Right ventricle myocardium superior (tissue), 1 donor: ENCODE measurements at regions not wholly inside any gene's neighbourhood (a gene's known extent, or its start where the extent isn't known, plus 50 kb on each side); places are given as distances from the start of the nearest gene placed in this dataset.
"Not testable (repeated sequence)": the region's sequence is repeated elsewhere in the genome, so short reads cannot be mapped to it uniquely, and the experiment has no call there.

Source experiments
- ATAC-seq: fragments of 200-7000 bp; cut with Tn5 transposase; one replicate; pipeline ENCODE4 v1.9.1; 2020; ENCODE audit warnings: mild to moderate bottlenecking; ENCODE audit not compliant: poor library complexity
- DNase-seq: peaks from one replicate; pipeline ENCODE4 v3.0.0-alpha.2; 2020
- intact Hi-C: fragments of 100-400 bp; cut with DNase I; formaldehyde crosslinking; loops from one replicate; pipeline ENCODE4 v1.11.2; 2022
- donor health status: DM: no; HTN: yes; CAD: no; lungs with severe emphysema.

- DNase-seq, result no peak
- intact Hi-C loops, result no loop called here
- no peak for ATAC-seq
These were observed 1157.9 kb upstream of the LRRTM1 start for GRCh38 chr2:81462420-81462819.

- no peak for DNase-seq
- ATAC-seq, result no peak
- intact Hi-C loops, result no loop called here
These were observed 1140.6 kb upstream of the LRRTM1 start for GRCh38 chr2:81445176-81445575.

GRCh38 chr2:81437456-81438000, 1133.0 kb upstream of the LRRTM1 start:
- ATAC-seq (no peak), DNase-seq (no peak)
- intact Hi-C loops, result no loop called here

- intact Hi-C loops, result no loop called here
- ATAC-seq (no peak), DNase-seq (no peak)
These were observed 1131.7 kb upstream of the LRRTM1 start for GRCh38 chr2:81436256-81436655.

GRCh38 chr2:81412681-81413080, 1108.1 kb upstream of the LRRTM1 start:
- ATAC-seq, result no peak
- intact Hi-C loops, result no loop called here

GRCh38 chr2:81403508-81403907, 1099.0 kb upstream of the LRRTM1 start:
- no peak for DNase-seq
- no peak for ATAC-seq
- intact Hi-C loops, result no loop called here

More at GRCh38 chr2:81412681-81413080, 1108.1 kb upstream of the LRRTM1 start:
- no peak for DNase-seq

- ATAC-seq (no peak), DNase-seq (no peak)
- intact Hi-C loops, result no loop called here
These were observed 1092.0 kb upstream of the LRRTM1 start for GRCh38 chr2:81396417-81397019.

- intact Hi-C loops, result no loop called here
These were observed 1091.2 kb upstream of the LRRTM1 start for GRCh38 chr2:81395746-81396145.

GRCh38 chr2:81389203-81389602, 1084.7 kb upstream of the LRRTM1 start:
- no peak for ATAC-seq
- DNase-seq, result no peak
- intact Hi-C loops, result no loop called here

More at GRCh38 chr2:81395746-81396145, 1091.2 kb upstream of the LRRTM1 start:
- no peak for ATAC-seq
- no peak for DNase-seq

- no peak for ATAC-seq
- no peak for DNase-seq
- intact Hi-C loops, result no loop called here
These were observed 1059.2 kb upstream of the LRRTM1 start for GRCh38 chr2:81363800-81364199.

- intact Hi-C loops, ATAC-seq: not testable (repeated sequence)
- DNase-seq, result peak; percentile 31
These were observed 1057.9 kb upstream of the LRRTM1 start for GRCh38 chr2:81362468-81362867.

- intact Hi-C loops, result no loop called here
- ATAC-seq (no peak), DNase-seq (no peak)
These were observed 1050.9 kb upstream of the LRRTM1 start for GRCh38 chr2:81355436-81355835.

- no peak for DNase-seq
- no peak for ATAC-seq
- intact Hi-C loops, result no loop called here
These were observed 1029.5 kb upstream of the LRRTM1 start for GRCh38 chr2:81334046-81334445.

- intact Hi-C loops, result no loop called here
- ATAC-seq (no peak), DNase-seq (no peak)
These were observed 1024.4 kb upstream of the LRRTM1 start for GRCh38 chr2:81328968-81329367.

GRCh38 chr2:81327911-81328310, 1023.4 kb upstream of the LRRTM1 start:
- intact Hi-C loops, result no loop called here
- no peak for ATAC-seq

GRCh38 chr2:81324046-81324445, 1019.5 kb upstream of the LRRTM1 start:
- DNase-seq, result no peak
- ATAC-seq, result no peak
- intact Hi-C loops, result no loop called here

More at GRCh38 chr2:81327911-81328310, 1023.4 kb upstream of the LRRTM1 start:
- DNase-seq, result no peak

- ATAC-seq (no peak), DNase-seq (no peak)
- intact Hi-C loops, result no loop called here
These were observed 999.7 kb upstream of the LRRTM1 start for GRCh38 chr2:81304154-81304830.

GRCh38 chr2:81303321-81303720, 998.8 kb upstream of the LRRTM1 start:
- intact Hi-C loops, result no loop called here
- DNase-seq (no peak), ATAC-seq (no peak)

GRCh38 chr2:81299841-81300240, 995.3 kb upstream of the LRRTM1 start:
- DNase-seq (no peak), ATAC-seq (no peak)
- intact Hi-C loops, result no loop called here

GRCh38 chr2:81290846-81291245, 986.3 kb upstream of the LRRTM1 start:
- ATAC-seq (no peak), DNase-seq (no peak)
- intact Hi-C loops, result no loop called here
